Endothelial cell of umbilical vein (primary cell): ENCODE measurements at regions not wholly inside any gene's neighbourhood (a gene's known extent, or its start where the extent isn't known, plus 50 kb on each side); places are given as distances from the start of the nearest gene placed in this dataset.

Experiments
- BruUV-seq: library from RNA; stranded (reverse); fragments of 400-500 nt; replicated peaks from 2 replicates; lab custom pipeline; 2021; lab: Mats Ljungman, UMichigan
- CTCF ChIA-PET: fragments of 300-600, 350-600 bp; sonication (Branson Sonifier 250); formaldehyde crosslinking; loops from one replicate; lab custom pipeline; 2021; ENCODE audit warnings: antibody characterized with exemption, inconsistent platforms; lab: Charles Lee
- POLR2A ChIA-PET: fragments of 300-600, 350-600 bp; sonication (Branson Sonifier 250); formaldehyde crosslinking; loops from one replicate; lab custom pipeline; 2021; ENCODE audit warnings: antibody characterized with exemption, inconsistent platforms; lab: Charles Lee
- DNase-seq: peaks from one replicate; pipeline ENCODE4 v3.0.0-alpha.2; 2011; ENCODE audit warnings: low read depth, low spot score
- FAIRE-seq: peaks from 2 replicates; lab custom pipeline; 2011; peaks lifted over from hg19 to GRCh38; lab: Jason Lieb, UNC
- H2AFZ ChIP-seq: 2 replicates; pipeline ENCODE4 v1.6.0; 2012; ENCODE audit warnings: low read depth, low read length, control low read depth, inconsistent platforms
- H3K27ac ChIP-seq: 2 replicates; pipeline ENCODE4 v1.5.1; 2011; ENCODE audit warnings: low read depth, mild to moderate bottlenecking, control low read depth, low read length, moderate library complexity; ENCODE audit not compliant: insufficient read depth
- H3K27me3 ChIP-seq, 2 experiments: 2 replicates each; pipeline versions ENCODE4 v1.6.0 to v1.6.1; 2011; ENCODE audit warnings: low read length in 2 of 2, mixed read lengths in 1 of 2; ENCODE audit not compliant: control insufficient read depth in 2 of 2, insufficient read depth in 2 of 2
- H3K36me3 ChIP-seq, 2 experiments: 2 replicates in 1 of 2; 3 replicates in 1 of 2; pipeline ENCODE4 v1.5.1; 2011; ENCODE audit warnings: low read length in 2 of 2, mild to moderate bottlenecking in 1 of 2, moderate library complexity in 1 of 2; ENCODE audit not compliant: control insufficient read depth in 2 of 2, insufficient read depth in 2 of 2; ENCODE audit errors: extremely low read depth in 1 of 2
- H3K4me1 ChIP-seq: 3 replicates; pipeline ENCODE4 v1.5.1; 2011; ENCODE audit warnings: mild to moderate bottlenecking, low read length; ENCODE audit not compliant: control insufficient read depth, insufficient read depth; ENCODE audit errors: extremely low read depth
- H3K4me2 ChIP-seq: 2 replicates; pipeline ENCODE4 v1.6.1; 2011; ENCODE audit warnings: low read length, control low read depth, mixed read lengths; ENCODE audit not compliant: insufficient read depth
- H3K4me3 ChIP-seq, 3 experiments: fragments of 200-600 bp in 1 of 3; sonication (generic), shearing (Covaris generic) in 1 of 3; replicated peaks in 1 of 3; 2 replicates each; pipeline ENCODE4 v1.5.1; 2011 to 2016; ENCODE audit warnings: control low read depth in 3 of 3, low read length in 3 of 3, mild to moderate bottlenecking in 2 of 3, inconsistent platforms in 1 of 3, low read depth in 1 of 3, moderate library complexity in 1 of 3; ENCODE audit not compliant: insufficient read depth in 1 of 3
- H3K79me2 ChIP-seq: 2 replicates; pipeline ENCODE4 v1.6.0; 2012; ENCODE audit warnings: low read length, inconsistent platforms; ENCODE audit not compliant: control insufficient read depth, insufficient read depth
- H3K9ac ChIP-seq: replicated peaks from 2 replicates; pipeline ENCODE3; 2011; ENCODE audit warnings: low read length, control low read depth; ENCODE audit not compliant: insufficient read depth; ENCODE audit errors: extremely low read depth
- H3K9me1 ChIP-seq: replicated peaks from 3 replicates; pipeline ENCODE4 v1.6.0; 2011; ENCODE audit warnings: mild to moderate bottlenecking, low read length; ENCODE audit not compliant: control insufficient read depth, insufficient read depth; ENCODE audit errors: extremely low read depth
- H3K9me3 ChIP-seq: replicated peaks from 2 replicates; pipeline ENCODE4 v1.5.1; 2012; ENCODE audit warnings: low read length, inconsistent platforms; ENCODE audit not compliant: control insufficient read depth, insufficient read depth
- H4K20me1 ChIP-seq: replicated peaks from 2 replicates; pipeline ENCODE3; 2011; ENCODE audit warnings: mild to moderate bottlenecking, low read length; ENCODE audit not compliant: control insufficient read depth, insufficient read depth; ENCODE audit errors: extremely low read depth
- CTCF ChIP-seq, 2 donors: IDR thresholded peaks; 1 replicate in 1 of 2; 2 replicates in 1 of 2; pipeline ENCODE4 v1.5.1; 2011; ENCODE audit warnings: low read length in 2 of 2, mild to moderate bottlenecking in 2 of 2, moderate library complexity in 2 of 2, control low read depth in 1 of 2, inconsistent platforms in 1 of 2, low read depth in 1 of 2; ENCODE audit not compliant: insufficient read depth in 1 of 2; ENCODE audit errors: extremely low read depth in 1 of 2
- EZH2 ChIP-seq: IDR thresholded peaks from 2 replicates; pipeline ENCODE4 v1.6.1; 2012; ENCODE audit warnings: borderline replicate concordance, low read depth, mild to moderate bottlenecking, moderate library complexity, low read length, inconsistent platforms; ENCODE audit not compliant: severe bottlenecking
- FOS ChIP-seq: IDR thresholded peaks from 2 replicates; pipeline ENCODE4 v1.6.1; 2011; ENCODE audit warnings: mild to moderate bottlenecking, low read length, moderate library complexity, borderline replicate concordance; ENCODE audit not compliant: insufficient read depth
- GATA2 ChIP-seq: IDR thresholded peaks from 2 replicates; pipeline ENCODE4 v1.7.0; 2011; ENCODE audit warnings: low read depth, mild to moderate bottlenecking, moderate library complexity, mixed read lengths, low read length; ENCODE audit not compliant: insufficient read length, insufficient read depth
- JUN ChIP-seq: IDR thresholded peaks from 2 replicates; pipeline ENCODE4 v1.6.1; 2011; ENCODE audit warnings: borderline replicate concordance, low read depth; ENCODE audit not compliant: insufficient read length, insufficient read depth
- MAX ChIP-seq: IDR thresholded peaks from 2 replicates; pipeline ENCODE4 v1.6.1; 2011; ENCODE audit not compliant: insufficient read depth, insufficient read length
- MYC ChIP-seq: IDR thresholded peaks from one replicate; pipeline ENCODE4 v1.6.1; 2011; ENCODE audit warnings: mild to moderate bottlenecking, low read depth, low read length
- POLR2A ChIP-seq: IDR thresholded peaks from 2 replicates; pipeline ENCODE4 v1.6.1; 2012; ENCODE audit warnings: low read depth, mild to moderate bottlenecking, control low read depth, low read length
- POLR2AphosphoS5 ChIP-seq: IDR thresholded peaks from 2 replicates; pipeline ENCODE4 v1.6.1; 2012; ENCODE audit warnings: low read depth, mild to moderate bottlenecking, control low read depth, low read length, moderate library complexity; ENCODE audit not compliant: insufficient read depth
- dilution Hi-C: fragments of 300-500 bp; cut with MboI; formaldehyde crosslinking; loops from one replicate; pipeline ENCODE4 v1.15.0; 2019; ENCODE audit warnings: low sequenced_read_pairs; ENCODE audit not compliant: extremely low pct_ligation_motif_present
- intact Hi-C: fragments of 100-400 bp; cut with micrococcal nuclease; formaldehyde crosslinking; loops from one replicate; pipeline ENCODE4 v1.10.0; 2022

- POLR2A ChIA-PET = no interaction called here
These were observed 211.6 kb upstream of the ZMIZ1 start for GRCh38 chr10:78857193-78857592.

More at GRCh38 chr10:78857193-78857592, 211.6 kb upstream of the ZMIZ1 start:
- dilution Hi-C loops (no loop called here), intact Hi-C loops (no loop called here)
- no peaks in the 10 kb centered on the region for H4K20me1 ChIP-seq
- no peaks in the 10 kb centered on the region for H3K9me3 ChIP-seq
- H3K4me3 ChIP-seq = no peak overlapping the region
- no peaks in the 10 kb centered on the region for H3K79me2 ChIP-seq
- peaks cover 0 to 3% of the 10 kb centered on the region in 2 experiments for H3K27me3 ChIP-seq
- TF ChIP-seq MAX = no peak
- TF ChIP-seq EZH2 = no peak
- no peak for TF ChIP-seq FOS
- TF ChIP-seq CTCF (IDR thresholded peaks at IDR 0.05; ENCODE audit: extremely low read depth in 1 of 2, insufficient read depth in 1 of 2, low read depth in 1 of 2, low read length in 2 of 2) = no peak
- TF ChIP-seq GATA2 = no peak
- TF ChIP-seq MYC = no peak
- no peak for TF ChIP-seq POLR2AphosphoS5
- TF ChIP-seq JUN = no peak
- no peak for TF ChIP-seq POLR2A
- peaks cover 7% of the 10 kb centered on the region for H3K4me1 ChIP-seq
- H2AFZ ChIP-seq = no peak overlapping the region
- DNase-seq (no peak), FAIRE-seq (no peak)
- H3K4me2 ChIP-seq = no peak overlapping the region
- no peaks in the 10 kb centered on the region for H3K9me1 ChIP-seq
- no peak overlapping the region for H3K9ac ChIP-seq
- no peak overlapping the region for H3K27ac ChIP-seq
- CTCF ChIA-PET = no interaction called here
- no TSS peak for BruUV-seq
- H3K36me3 ChIP-seq = no peaks in the 10 kb centered on the region
